H1 (cell line): ENCODE measurements at regions not wholly inside any gene's neighbourhood (a gene's known extent, or its start where the extent isn't known, plus 50 kb on each side); places are given as distances from the start of the nearest gene placed in this dataset.

ENCODE experiments used
- BRCA1 ChIP-seq: IDR thresholded peaks from 2 replicates; pipeline ENCODE4 v1.6.1; 2012; ENCODE audit warnings: low read depth, low read length, improper control_type of control experiment
- RXRA ChIP-seq: IDR thresholded peaks from 2 replicates; pipeline ENCODE4 v1.6.1; 2011; ENCODE audit warnings: low read depth, mild to moderate bottlenecking, low read length, moderate library complexity; ENCODE audit not compliant: insufficient read depth
- TAF7 ChIP-seq: optimal IDR thresholded peaks from 2 replicates; pipeline ENCODE3; 2011; ENCODE audit warnings: low read depth, mild to moderate bottlenecking, inconsistent platforms, low read length, moderate library complexity, borderline replicate concordance

DNA sequence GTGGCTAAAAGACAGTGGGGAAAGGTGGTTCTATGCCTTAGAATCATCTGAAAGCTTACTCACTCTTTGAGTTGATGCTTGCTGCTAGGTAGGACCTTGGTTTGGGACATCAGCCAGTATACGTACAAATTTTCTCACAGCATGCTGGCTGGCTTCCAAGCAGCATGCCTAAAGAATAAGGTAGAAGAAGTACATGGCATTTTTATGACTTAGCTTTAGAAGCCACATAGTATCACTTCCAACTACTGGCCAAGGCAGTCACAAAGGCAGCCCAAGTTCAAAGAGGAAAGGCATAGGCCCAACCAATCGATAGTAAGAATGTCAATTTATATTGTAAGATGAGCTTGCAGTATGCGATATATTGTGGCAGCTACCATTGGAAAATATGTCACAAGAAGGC lies 284.2 kb upstream of the CAND1 start (continued):
- TF ChIP-seq BRCA1, result no peak
- no peak for TF ChIP-seq TAF7
- TF ChIP-seq RXRA, result no peak
